ENCODE measurements at regions not wholly inside any gene's neighbourhood (a gene's known extent, or its start where the extent isn't known, plus 50 kb on each side); places are given as distances from the start of the nearest gene placed in this dataset.
"Not testable (repeated sequence)": the region's sequence is repeated elsewhere in the genome, so short reads cannot be mapped to it uniquely, and the experiment has no call there.

DNA sequence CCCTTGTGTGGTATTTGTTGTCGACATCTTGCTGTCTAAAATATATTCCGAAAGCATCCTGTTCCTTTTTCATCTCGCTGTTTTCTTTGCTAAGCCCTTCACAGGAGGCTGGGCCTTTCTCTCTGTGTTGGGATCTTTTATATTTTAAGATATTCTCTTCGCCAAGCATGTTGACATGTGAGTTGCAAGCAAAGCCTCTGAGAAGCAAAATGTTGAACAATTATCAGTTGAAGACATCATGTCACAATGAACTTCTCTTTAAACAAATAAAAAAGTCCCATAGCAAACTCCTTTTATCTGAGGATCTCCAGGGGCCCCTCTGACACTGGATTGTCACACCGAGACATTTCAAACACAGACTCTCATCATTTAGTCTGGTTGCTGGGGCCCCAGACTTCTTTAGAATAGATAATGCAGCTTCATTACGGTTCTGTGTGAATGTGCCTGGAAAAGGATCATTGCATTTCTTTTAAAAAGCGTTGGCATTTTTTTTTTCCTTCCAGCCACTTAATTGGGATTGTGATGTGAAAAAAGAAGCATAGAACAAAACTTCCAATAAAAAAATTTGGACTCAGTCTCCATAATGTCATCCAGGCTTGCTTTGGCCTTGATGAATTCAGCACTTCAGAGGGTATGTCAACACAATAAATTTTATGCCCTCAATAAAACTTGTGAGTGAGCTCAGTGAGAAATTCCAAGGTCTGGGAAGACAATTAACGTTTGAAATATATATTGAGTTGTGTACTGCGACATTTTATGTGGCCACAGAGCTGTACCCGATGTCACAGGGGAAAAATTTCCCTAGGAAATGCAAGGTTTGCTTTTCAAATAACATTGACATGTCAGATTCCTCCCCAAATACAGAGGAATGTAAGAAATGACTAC, 496.8 kb downstream of the XYLT1 start:
- no peak overlapping the region for H3K4me3 Mint-ChIP-seq (ENCODE audit: unreplicated experiment)
- DNase-seq (ENCODE audit: unreplicated experiment): no peak
- no peaks in the 10 kb centered on the region for H3K4me1 Mint-ChIP-seq (ENCODE audit: insufficient read depth, unreplicated experiment)
- peaks cover 32% of the 10 kb centered on the region for H3K9me3 Mint-ChIP-seq (ENCODE audit: unreplicated experiment)
- POLR2A ChIA-PET: interaction anchor here (0.6 kb wide), 1 partner anchor 98 kb away, joined by 4 read pairs; no protein-coding TSS in a partner anchor
- peaks cover 4% of the 10 kb centered on the region for H3K36me3 Mint-ChIP-seq (ENCODE audit: insufficient read depth, unreplicated experiment)
- TF ChIP-seq, protein P1, sequence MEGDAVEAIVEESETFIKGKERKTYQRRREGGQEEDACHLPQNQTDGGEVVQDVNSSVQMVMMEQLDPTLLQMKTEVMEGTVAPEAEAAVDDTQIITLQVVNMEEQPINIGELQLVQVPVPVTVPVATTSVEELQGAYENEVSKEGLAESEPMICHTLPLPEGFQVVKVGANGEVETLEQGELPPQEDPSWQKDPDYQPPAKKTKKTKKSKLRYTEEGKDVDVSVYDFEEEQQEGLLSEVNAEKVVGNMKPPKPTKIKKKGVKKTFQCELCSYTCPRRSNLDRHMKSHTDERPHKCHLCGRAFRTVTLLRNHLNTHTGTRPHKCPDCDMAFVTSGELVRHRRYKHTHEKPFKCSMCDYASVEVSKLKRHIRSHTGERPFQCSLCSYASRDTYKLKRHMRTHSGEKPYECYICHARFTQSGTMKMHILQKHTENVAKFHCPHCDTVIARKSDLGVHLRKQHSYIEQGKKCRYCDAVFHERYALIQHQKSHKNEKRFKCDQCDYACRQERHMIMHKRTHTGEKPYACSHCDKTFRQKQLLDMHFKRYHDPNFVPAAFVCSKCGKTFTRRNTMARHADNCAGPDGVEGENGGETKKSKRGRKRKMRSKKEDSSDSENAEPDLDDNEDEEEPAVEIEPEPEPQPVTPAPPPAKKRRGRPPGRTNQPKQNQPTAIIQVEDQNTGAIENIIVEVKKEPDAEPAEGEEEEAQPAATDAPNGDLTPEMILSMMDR (IDR thresholded peaks at IDR 0.05; ENCODE audit: unreplicated experiment): no peak
- no peaks in the 10 kb centered on the region for H3K27me3 Mint-ChIP-seq (ENCODE audit: insufficient read depth, unreplicated experiment)
- no TSS peak for BruUV-seq (replicated peaks)
- CTCF ChIA-PET: interaction anchor here (0.6 kb wide), 1 partner anchor 1215 kb away, joined by 3 read pairs; no protein-coding TSS in a partner anchor
- intact Hi-C loops (cut with micrococcal nuclease): no loop called here
- H3K27ac Mint-ChIP-seq (ENCODE audit: low read depth, unreplicated experiment): no peak overlapping the region

DNA sequence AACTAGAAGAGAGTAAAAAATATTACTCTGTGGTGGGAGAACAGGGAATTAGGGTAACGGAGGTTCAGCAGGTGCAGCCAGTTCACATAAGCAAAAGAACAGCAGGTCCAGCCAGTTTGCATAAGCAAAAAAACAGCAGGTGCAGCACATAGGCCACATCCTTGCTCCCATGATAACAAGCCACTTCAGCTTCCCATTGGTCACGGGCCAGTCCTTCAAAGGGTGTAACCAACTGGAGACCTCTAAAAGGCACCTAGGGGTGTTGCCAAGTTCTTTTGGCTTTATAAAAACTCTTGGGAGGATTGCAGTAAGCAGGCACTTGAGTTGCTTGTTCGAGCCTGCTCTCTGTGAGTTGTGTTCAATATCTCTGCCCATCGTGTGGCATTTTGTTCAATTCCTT, 488.1 kb downstream of the XYLT1 start:
- H3K4me1 Mint-ChIP-seq (ENCODE audit: insufficient read depth, unreplicated experiment): no peaks in the 10 kb centered on the region
- ChIA-PET POLR2A (no interaction called here), CTCF (no interaction called here)
- peaks cover 42% of the 10 kb centered on the region for H3K9me3 Mint-ChIP-seq (ENCODE audit: unreplicated experiment)
- intact Hi-C loops (cut with micrococcal nuclease): no loop called here
- H3K27ac Mint-ChIP-seq (ENCODE audit: low read depth, unreplicated experiment): no peak overlapping the region
- no TSS peak for BruUV-seq (replicated peaks)
- no peak overlapping the region for H3K4me3 Mint-ChIP-seq (ENCODE audit: unreplicated experiment)
- H3K27me3 Mint-ChIP-seq (ENCODE audit: insufficient read depth, unreplicated experiment): no peaks in the 10 kb centered on the region
- no peaks in the 10 kb centered on the region for H3K36me3 Mint-ChIP-seq (ENCODE audit: insufficient read depth, unreplicated experiment)
- TF ChIP-seq, protein P1 (IDR thresholded peaks at IDR 0.05; ENCODE audit: unreplicated experiment): no peak
- no peak for DNase-seq (ENCODE audit: unreplicated experiment)

DNA sequence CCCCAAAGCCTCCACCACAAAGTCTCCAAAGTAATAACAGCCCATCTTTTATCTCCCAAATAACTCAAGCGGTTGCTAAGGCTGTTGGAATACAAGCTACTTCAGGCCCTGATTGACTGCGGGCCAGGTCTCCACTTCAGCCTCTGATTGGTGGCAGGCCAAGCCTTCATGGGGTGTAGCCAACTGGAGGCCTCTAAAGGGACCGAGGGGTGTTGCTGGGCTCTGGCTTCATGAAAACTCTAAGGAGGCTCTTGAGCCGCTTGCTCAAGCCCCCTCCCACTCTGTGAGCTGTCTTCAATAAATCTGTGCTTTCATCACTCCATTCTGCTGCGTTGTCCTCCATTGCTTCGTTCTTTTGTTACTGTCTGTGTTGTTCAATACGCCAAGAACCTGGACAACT, 487.2 kb downstream of the XYLT1 start:
- H3K9me3 Mint-ChIP-seq (ENCODE audit: unreplicated experiment): peaks cover 38% of the 10 kb centered on the region
- no peaks in the 10 kb centered on the region for H3K36me3 Mint-ChIP-seq (ENCODE audit: insufficient read depth, unreplicated experiment)
- no TSS peak for BruUV-seq (replicated peaks)
- no peaks in the 10 kb centered on the region for H3K27me3 Mint-ChIP-seq (ENCODE audit: insufficient read depth, unreplicated experiment)
- no peak overlapping the region for H3K27ac Mint-ChIP-seq (ENCODE audit: low read depth, unreplicated experiment)
- no peak for DNase-seq (ENCODE audit: unreplicated experiment)
- CTCF ChIA-PET: no interaction called here
- TF ChIP-seq, protein P1 (IDR thresholded peaks at IDR 0.05; ENCODE audit: unreplicated experiment): no peak
- intact Hi-C loops (cut with micrococcal nuclease): no loop called here
- no peaks in the 10 kb centered on the region for H3K4me1 Mint-ChIP-seq (ENCODE audit: insufficient read depth, unreplicated experiment)
- no peak overlapping the region for H3K4me3 Mint-ChIP-seq (ENCODE audit: unreplicated experiment)
- POLR2A ChIA-PET: no interaction called here

DNA sequence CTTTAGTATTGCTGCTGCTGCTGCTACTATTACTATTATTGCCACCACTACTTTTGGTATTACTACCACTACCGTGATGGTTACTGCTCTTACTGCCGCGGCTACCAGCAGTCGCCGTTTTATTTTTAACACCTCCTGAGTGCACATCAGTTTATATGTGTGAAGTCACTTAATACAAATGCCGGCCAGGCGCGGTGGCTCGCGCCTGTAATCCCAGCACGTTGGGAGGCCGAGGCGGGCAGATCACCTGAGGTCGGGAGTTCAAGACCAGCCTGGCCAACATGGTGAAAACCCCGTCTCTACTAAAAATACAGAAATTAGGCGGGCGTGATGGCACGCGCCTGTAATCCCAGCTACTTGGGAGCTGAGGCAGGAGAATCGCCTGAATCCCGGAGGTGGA, 486.7 kb downstream of the XYLT1 start:
- BruUV-seq (replicated peaks); H3K36me3 Mint-ChIP-seq (ENCODE audit: insufficient read depth, unreplicated experiment); H3K27ac Mint-ChIP-seq (ENCODE audit: low read depth, unreplicated experiment); CTCF ChIA-PET; H3K4me1 Mint-ChIP-seq (ENCODE audit: insufficient read depth, unreplicated experiment); H3K27me3 Mint-ChIP-seq (ENCODE audit: insufficient read depth, unreplicated experiment); intact Hi-C loops (cut with micrococcal nuclease); POLR2A ChIA-PET; H3K4me3 Mint-ChIP-seq (ENCODE audit: unreplicated experiment); DNase-seq (ENCODE audit: unreplicated experiment): not testable (repeated sequence)
- peaks cover 39% of the 10 kb centered on the region for H3K9me3 Mint-ChIP-seq (ENCODE audit: unreplicated experiment)

Data from MCF 10A (cell line).